PC-9 (cell line): ENCODE measurements at regions not wholly inside any gene's neighbourhood (a gene's known extent, or its start where the extent isn't known, plus 50 kb on each side); places are given as distances from the start of the nearest gene placed in this dataset.
"Not testable (repeated sequence)": the region's sequence is repeated elsewhere in the genome, so short reads cannot be mapped to it uniquely, and the experiment has no call there.

Experiments
- BruUV-seq: library from RNA; stranded (reverse); fragments of 400-500 nt; replicated peaks from 2 replicates; lab custom pipeline; 2021; lab: Mats Ljungman, UMichigan
- CTCF ChIA-PET: fragments of 300-600 bp; sonication (Branson Sonifier 250); formaldehyde crosslinking; loops from one replicate; lab custom pipeline; 2022; ENCODE audit warnings: antibody characterized with exemption; lab: Charles Lee
- POLR2A ChIA-PET: fragments of 300-600 bp; sonication (Branson Sonifier 250); formaldehyde crosslinking; loops from one replicate; lab custom pipeline; 2022; ENCODE audit warnings: antibody characterized with exemption; ENCODE audit not compliant: unreplicated experiment; lab: Charles Lee
- DNase-seq, 2 experiments: peaks; one replicate each; pipeline versions ENCODE4 v3.0.0 to v3.0.0-alpha.2; 2015 to 2022; ENCODE audit warnings: mixed read lengths in 1 of 2
- H2AFZ ChIP-seq: fragments of 200-600 bp; sonication (generic); 2 replicates; pipeline ENCODE4 v1.8.1; 2017; ENCODE audit warnings: antibody characterized with exemption
- H3F3A ChIP-seq: fragments of 200-600 bp; sonication (generic); 2 replicates; pipeline ENCODE4 v1.8.1; 2017; ENCODE audit warnings: antibody characterized with exemption, mild to moderate bottlenecking, low read depth; ENCODE audit not compliant: insufficient read depth
- H3K27ac ChIP-seq: fragments of 200-600 bp; sonication (generic); 2 replicates; pipeline ENCODE4 v1.6.1; 2016; ENCODE audit warnings: mixed run types
- H3K27me3 ChIP-seq: fragments of 200-600 bp; sonication (generic); 2 replicates; pipeline ENCODE4 v1.6.1; 2016; ENCODE audit warnings: low read depth, mixed run types; ENCODE audit not compliant: insufficient read depth
- H3K36me3 ChIP-seq: fragments of 200-600 bp; sonication (generic); 2 replicates; pipeline ENCODE4 v1.6.1; 2016; ENCODE audit warnings: low read depth, mixed run types
- H3K4me1 ChIP-seq: fragments of 200-600 bp; sonication (generic); replicated peaks from 2 replicates; pipeline ENCODE4 v1.6.1; 2016; ENCODE audit warnings: mixed run types; ENCODE audit not compliant: insufficient read depth
- H3K4me2 ChIP-seq: fragments of 200-600 bp; sonication (generic); 2 replicates; pipeline ENCODE4 v1.6.1; 2017; ENCODE audit warnings: mixed run types
- H3K4me3 ChIP-seq: fragments of 200-600 bp; sonication (generic); 2 replicates; pipeline ENCODE4 v1.6.1; 2016; ENCODE audit warnings: mixed run types
- H3K79me2 ChIP-seq: fragments of 200-600 bp; sonication (generic); 2 replicates; pipeline ENCODE4 v1.6.1; 2017; ENCODE audit warnings: low read depth, mixed run types
- H3K9me2 ChIP-seq: fragments of 200-600 bp; sonication (generic); 2 replicates; pipeline ENCODE4 v1.8.1; 2017; ENCODE audit warnings: mild to moderate bottlenecking; ENCODE audit not compliant: insufficient read depth
- H3K9me3 ChIP-seq: fragments of 200-600 bp; sonication (generic); 2 replicates; pipeline ENCODE4 v1.8.1; 2016; ENCODE audit warnings: low read depth; ENCODE audit not compliant: insufficient read depth
- H4K20me1 ChIP-seq: fragments of 200-600 bp; sonication (generic); 2 replicates; pipeline ENCODE4 v1.8.1; 2017; ENCODE audit not compliant: insufficient read depth
- CTCF ChIP-seq: fragments of 200-600 bp; sonication (generic); conservative IDR thresholded peaks from 2 replicates; pipeline ENCODE4 v1.6.1; 2017; ENCODE audit warnings: mixed run types, antibody characterized with exemption, mild to moderate bottlenecking, moderate library complexity
- EZH2 ChIP-seq: fragments of 200-600 bp; sonication (generic); IDR thresholded peaks from 2 replicates; pipeline ENCODE4 v1.8.0; 2017; ENCODE audit warnings: antibody characterized with exemption, low read depth
- intact Hi-C: fragments of 100-400 bp; cut with micrococcal nuclease; formaldehyde crosslinking; loops from one replicate; pipeline ENCODE4 v1.10.0; 2022; ENCODE audit not compliant: unreplicated experiment

DNA sequence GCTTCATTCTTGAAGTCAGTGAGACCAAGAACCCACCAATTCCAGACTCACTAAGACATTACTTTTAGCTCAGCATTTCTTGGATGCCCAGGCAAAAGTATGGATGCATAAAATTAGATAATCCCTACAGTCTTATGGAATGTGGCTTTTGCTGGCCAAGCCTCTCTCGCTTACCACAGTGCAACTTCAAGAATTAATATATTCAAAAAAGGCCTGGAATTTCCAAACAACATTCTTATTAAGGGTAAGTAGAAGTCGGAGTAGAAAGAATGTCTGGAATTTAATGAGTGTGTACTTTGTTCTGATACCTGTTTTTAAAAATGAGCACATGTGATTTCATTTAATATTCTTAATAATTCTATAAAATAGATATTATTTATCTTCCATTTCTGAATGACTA lies 302.4 kb upstream of the TMTC4 start:
- no peak for DNase-seq
- no peaks in the 10 kb centered on the region for H3K36me3 ChIP-seq
- no peak overlapping the region for H3K4me2 ChIP-seq
- H3K4me3 ChIP-seq = no peak overlapping the region
- H3K27me3 ChIP-seq = peaks cover 40% of the 10 kb centered on the region; the same call in 1 of the 2 replicates
- H3K9me2 ChIP-seq = no peaks in the 10 kb centered on the region
- ChIA-PET CTCF (no interaction called here), POLR2A (no interaction called here)
- no peak overlapping the region for H3K27ac ChIP-seq
- no peaks in the 10 kb centered on the region for H3K9me3 ChIP-seq
- no TSS peak for BruUV-seq
- no peaks in the 10 kb centered on the region for H4K20me1 ChIP-seq
- H2AFZ ChIP-seq = no peak overlapping the region
- H3F3A ChIP-seq = no peaks in the 10 kb centered on the region
- intact Hi-C loops = no loop called here
- no peaks in the 10 kb centered on the region for H3K4me1 ChIP-seq
- TF ChIP-seq CTCF (no peak), EZH2 (no peak)
- no peaks in the 10 kb centered on the region for H3K79me2 ChIP-seq

DNA sequence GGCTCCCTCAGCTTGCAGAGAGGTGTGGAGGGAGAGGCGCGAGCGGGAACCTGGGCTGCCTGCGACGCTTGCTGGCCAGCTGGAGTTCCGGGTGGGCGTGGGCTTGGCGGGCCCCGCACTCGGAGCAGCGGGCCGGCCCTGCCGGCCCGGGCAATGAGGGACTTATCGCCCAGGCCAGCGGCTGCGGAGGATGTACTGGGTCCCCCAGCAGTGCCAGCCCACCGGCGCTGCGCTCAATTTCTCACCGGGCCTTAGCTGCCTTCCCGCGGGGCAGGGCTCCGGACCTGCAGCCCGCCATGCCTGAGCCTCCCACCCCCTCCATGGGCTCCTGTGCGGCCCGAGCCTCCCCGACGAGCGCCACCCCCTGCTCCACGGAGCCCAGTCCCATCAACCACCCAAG lies 301.1 kb upstream of the TMTC4 start:
- CTCF ChIA-PET = not testable (repeated sequence)

GRCh38 chr13:100962585-100962984 lies 288.0 kb upstream of the TMTC4 start:
- H3K4me2 ChIP-seq = no peak overlapping the region
- no peaks in the 10 kb centered on the region for H3K79me2 ChIP-seq
- intact Hi-C loops = no loop called here
- no peak for DNase-seq
- TF ChIP-seq EZH2 (no peak), CTCF (no peak)
- peaks cover 60% of the 10 kb centered on the region for H3K27me3 ChIP-seq
- 0 out of 2 replicates have a peak, but pooled peaks cover 2% of the 10 kb centered on the region for H3K9me3 ChIP-seq
- H3K36me3 ChIP-seq = no peaks in the 10 kb centered on the region
- no peak overlapping the region for H3K27ac ChIP-seq
- H3F3A ChIP-seq = no peaks in the 10 kb centered on the region
- no TSS peak for BruUV-seq
- CTCF ChIA-PET = no interaction called here
- H3K9me2 ChIP-seq = no peaks in the 10 kb centered on the region
- POLR2A ChIA-PET = no interaction called here
- no peaks in the 10 kb centered on the region for H4K20me1 ChIP-seq
- no peak overlapping the region for H2AFZ ChIP-seq
- H3K4me1 ChIP-seq = no peaks in the 10 kb centered on the region
- no peak overlapping the region for H3K4me3 ChIP-seq

More for the DNA sequence above, 301.1 kb upstream of the TMTC4 start:
- H3F3A ChIP-seq, H3K79me2 ChIP-seq, intact Hi-C loops, H3K9me2 ChIP-seq, H3K36me3 ChIP-seq, BruUV-seq, H4K20me1 ChIP-seq, H3K27ac ChIP-seq, H2AFZ ChIP-seq, POLR2A ChIA-PET, DNase-seq, H3K4me3 ChIP-seq, H3K4me2 ChIP-seq, H3K9me3 ChIP-seq, H3K4me1 ChIP-seq: not testable (repeated sequence)
- peaks cover 34% of the 10 kb centered on the region; the same call in 1 of the 2 replicates for H3K27me3 ChIP-seq

DNA sequence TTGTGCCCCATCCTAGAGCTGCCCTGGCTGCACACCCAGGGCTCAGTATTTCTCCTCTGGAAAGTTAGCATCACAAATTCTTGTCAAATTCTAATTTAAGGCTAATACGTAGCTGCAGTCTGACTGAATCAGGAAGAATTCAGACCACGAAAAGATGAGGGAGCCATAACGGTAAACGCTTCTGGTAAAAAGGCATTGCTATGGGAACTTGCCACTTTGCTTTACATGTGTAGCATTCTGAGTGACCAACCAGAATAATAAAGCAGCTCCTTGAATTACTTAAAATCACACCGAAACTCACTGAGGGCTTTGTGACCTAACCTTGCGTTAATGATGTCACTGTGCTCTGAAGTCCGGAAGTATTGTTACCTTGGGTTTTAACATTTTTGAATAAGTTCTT lies 286.6 kb upstream of the TMTC4 start:
- POLR2A ChIA-PET = no interaction called here
- TF ChIP-seq CTCF (no peak), EZH2 (no peak)
- H2AFZ ChIP-seq = no peak overlapping the region

More for the DNA sequence above, 286.6 kb upstream of the TMTC4 start:
- Histone ChIP-seq H3K79me2 (no peaks in the 10 kb centered on the region), H3K4me2 (no peak overlapping the region), H3K4me1 (no peaks in the 10 kb centered on the region), H3K9me2 (no peaks in the 10 kb centered on the region), H3K27me3 (peaks cover 58% of the 10 kb centered on the region), H3K27ac (no peak overlapping the region), H3K36me3 (no peaks in the 10 kb centered on the region), H3K9me3 (0 out of 2 replicates have a peak, but pooled peaks cover 2% of the 10 kb centered on the region), H4K20me1 (no peaks in the 10 kb centered on the region), H3F3A (no peaks in the 10 kb centered on the region), H3K4me3 (no peak overlapping the region)
- no TSS peak for BruUV-seq
- intact Hi-C loops = no loop called here
- no peak for DNase-seq
- CTCF ChIA-PET = no interaction called here
